IMR-90 (cell line): ENCODE measurements at regions not wholly inside any gene's neighbourhood (a gene's known extent, or its start where the extent isn't known, plus 50 kb on each side); places are given as distances from the start of the nearest gene placed in this dataset.

Source experiments
- ATAC-seq: fragments of 200-7000 bp; cut with Tn5 transposase; 2 replicates; pipeline ENCODE4 v1.9.1; 2020; ENCODE audit warnings: low read depth, mild to moderate bottlenecking, moderate library complexity
- BruUV-seq: library from RNA; stranded (reverse); fragments of 400-500 nt; replicated peaks from 2 replicates; lab custom pipeline; 2021; lab: Mats Ljungman, UMichigan
- CTCF ChIA-PET: fragments of 300-600 bp; formaldehyde crosslinking; extraction: SDS; loops from one replicate; lab custom pipeline; 2021; ENCODE audit warnings: antibody characterized with exemption; lab: Yijun Ruan, JAX
- POLR2A ChIA-PET: fragments of 300-600 bp; sonication (Branson Sonifier 250); formaldehyde crosslinking; loops from one replicate; lab custom pipeline; 2022; ENCODE audit warnings: antibody characterized with exemption; ENCODE audit not compliant: unreplicated experiment; lab: Charles Lee
- DNase-seq: peaks from one replicate; pipeline ENCODE4 v3.0.0; 2013
- H2AFZ ChIP-seq: replicated peaks from 2 replicates; pipeline ENCODE3; 2013; ENCODE audit warnings: low read length, mild to moderate bottlenecking; ENCODE audit not compliant: poor library complexity
- H2AK5ac ChIP-seq: 2 replicates; pipeline ENCODE4 v1.6.1; 2013; ENCODE audit warnings: low read depth, low read length, inconsistent platforms
- H2AK9ac ChIP-seq: replicated peaks from 2 replicates; pipeline ENCODE3; 2013; ENCODE audit warnings: mild to moderate bottlenecking, low read depth, low read length, moderate library complexity; ENCODE audit not compliant: poor library complexity
- H2BK120ac ChIP-seq: 2 replicates; pipeline ENCODE4 v1.6.1; 2013; ENCODE audit warnings: low read depth, low read length, inconsistent platforms
- H2BK15ac ChIP-seq: 3 replicates; pipeline ENCODE4 v1.6.1; 2013; ENCODE audit warnings: low read depth, low read length, inconsistent platforms
- H2BK20ac ChIP-seq: 2 replicates; pipeline ENCODE4 v1.6.1; 2013; ENCODE audit warnings: low read depth, mild to moderate bottlenecking, inconsistent platforms, low read length, moderate library complexity
- H2BK5ac ChIP-seq: 2 replicates; pipeline ENCODE4 v1.6.1; 2013; ENCODE audit warnings: mild to moderate bottlenecking, low read depth, low read length, inconsistent platforms; ENCODE audit not compliant: poor library complexity, severe bottlenecking
- H3K14ac ChIP-seq: replicated peaks from 2 replicates; pipeline ENCODE4 v1.6.1; 2013; ENCODE audit warnings: low read depth, low read length, inconsistent platforms
- H3K18ac ChIP-seq: 2 replicates; pipeline ENCODE4 v1.6.1; 2013; ENCODE audit warnings: low read depth, low read length, control low read depth
- H3K23ac ChIP-seq: 2 replicates; pipeline ENCODE4 v1.6.1; 2013; ENCODE audit warnings: low read depth, low read length, inconsistent platforms
- H3K27ac ChIP-seq: 2 replicates; pipeline ENCODE4 v1.5.1; 2013; ENCODE audit warnings: mild to moderate bottlenecking, control low read depth, low read length; ENCODE audit not compliant: insufficient read depth
- H3K27me3 ChIP-seq: 2 replicates; pipeline ENCODE4 v1.6.1; 2013; ENCODE audit warnings: low read length; ENCODE audit not compliant: control insufficient read depth, insufficient read depth
- H3K36me3 ChIP-seq: 2 replicates; pipeline ENCODE4 v1.6.1; 2013; ENCODE audit warnings: low read length, mixed read lengths; ENCODE audit not compliant: control insufficient read depth, insufficient read depth
- H3K4ac ChIP-seq: 2 replicates; pipeline ENCODE4 v1.6.1; 2013; ENCODE audit warnings: low read depth, low read length, inconsistent platforms
- H3K4me1 ChIP-seq: 2 replicates; pipeline ENCODE4 v1.6.1; 2013; ENCODE audit warnings: low read length, mixed read lengths; ENCODE audit not compliant: control insufficient read depth, insufficient read depth
- H3K4me2 ChIP-seq: 2 replicates; pipeline ENCODE4 v1.6.1; 2013; ENCODE audit warnings: low read depth, mild to moderate bottlenecking, control low read depth, low read length, moderate library complexity
- H3K4me3 ChIP-seq: 2 replicates; pipeline ENCODE4 v1.5.1; 2013; ENCODE audit warnings: low read depth, mild to moderate bottlenecking, control low read depth, low read length, moderate library complexity; ENCODE audit not compliant: insufficient read depth
- H3K56ac ChIP-seq: 2 replicates; pipeline ENCODE4 v1.6.1; 2013; ENCODE audit warnings: low read length, inconsistent platforms; ENCODE audit not compliant: insufficient read depth; ENCODE audit errors: extremely low read depth
- H3K79me1 ChIP-seq, 2 experiments: 2 replicates each; pipeline ENCODE4 v1.6.1; 2013; ENCODE audit warnings: low read length in 2 of 2, inconsistent platforms in 1 of 2, low read depth in 1 of 2
- H3K9ac ChIP-seq: 2 replicates; pipeline ENCODE4 v1.6.1; 2013; ENCODE audit warnings: low read depth, low read length, control low read depth
- H3K9me1 ChIP-seq: 2 replicates; pipeline ENCODE4 v1.6.1; 2013; ENCODE audit warnings: low read length, inconsistent platforms; ENCODE audit not compliant: insufficient read depth
- H3K9me3 ChIP-seq: 2 replicates; pipeline ENCODE4 v1.6.1; 2013; ENCODE audit warnings: low read length; ENCODE audit not compliant: control insufficient read depth, insufficient read depth
- H4K20me1 ChIP-seq: 2 replicates; pipeline ENCODE4 v1.6.1; 2013; ENCODE audit warnings: low read length, inconsistent platforms; ENCODE audit not compliant: insufficient read depth
- H4K5ac ChIP-seq: 2 replicates; pipeline ENCODE4 v1.6.1; 2013; ENCODE audit warnings: mild to moderate bottlenecking, low read depth, low read length, control low read depth
- H4K8ac ChIP-seq, 2 experiments: 2 replicates each; pipeline ENCODE4 v1.6.1; 2013; ENCODE audit warnings: low read depth in 2 of 2, low read length in 2 of 2, control low read depth in 1 of 2, inconsistent platforms in 1 of 2
- H4K91ac ChIP-seq: 2 replicates; pipeline ENCODE4 v1.6.1; 2013; ENCODE audit warnings: low read depth, low read length, inconsistent platforms; ENCODE audit not compliant: insufficient read depth
- BHLHE40 ChIP-seq: fragments of 150-350 bp; IDR thresholded peaks from 2 replicates; pipeline ENCODE4 v1.6.1; 2016; ENCODE audit warnings: mild to moderate bottlenecking, low read depth, low read length
- CEBPB ChIP-seq: IDR thresholded peaks from 2 replicates; pipeline ENCODE4 v1.6.1; 2012; ENCODE audit warnings: low read depth, low read length, improper control_type of control experiment
- CHD1 ChIP-seq: IDR thresholded peaks from 2 replicates; pipeline ENCODE4 v1.6.1; 2012; ENCODE audit warnings: low read depth, low read length, improper control_type of control experiment
- MAFK ChIP-seq: IDR thresholded peaks from 2 replicates; pipeline ENCODE4 v1.6.1; 2012; ENCODE audit warnings: low read depth, low read length, improper control_type of control experiment
- MAZ ChIP-seq: IDR thresholded peaks from 2 replicates; pipeline ENCODE4 v1.6.1; 2012; ENCODE audit warnings: low read depth, mild to moderate bottlenecking, low read length, improper control_type of control experiment, moderate library complexity, borderline replicate concordance
- MXI1 ChIP-seq: IDR thresholded peaks from 2 replicates; pipeline ENCODE4 v1.6.1; 2012; ENCODE audit warnings: low read depth, mild to moderate bottlenecking, low read length, moderate library complexity, borderline replicate concordance
- NFE2L2 ChIP-seq: fragments of 150-350 bp; IDR thresholded peaks from 2 replicates; pipeline ENCODE4 v1.6.1; 2016; ENCODE audit warnings: low read depth, mild to moderate bottlenecking, low read length
- POLR2A ChIP-seq: IDR thresholded peaks from 2 replicates; pipeline ENCODE4 v1.6.1; 2012; ENCODE audit warnings: mild to moderate bottlenecking, low read depth, low read length
- RAD21 ChIP-seq: IDR thresholded peaks from 2 replicates; pipeline ENCODE4 v1.6.1; 2012; ENCODE audit warnings: low read length, improper control_type of control experiment
- RCOR1 ChIP-seq: IDR thresholded peaks from 2 replicates; pipeline ENCODE4 v1.6.1; 2012; ENCODE audit warnings: mild to moderate bottlenecking, low read length, improper control_type of control experiment; ENCODE audit not compliant: insufficient replicate concordance
- RFX5 ChIP-seq: IDR thresholded peaks from 2 replicates; pipeline ENCODE4 v1.8.0; 2012; ENCODE audit warnings: low read depth, mild to moderate bottlenecking, low read length, moderate library complexity
- SMC3 ChIP-seq: fragments of 150-350 bp; IDR thresholded peaks from 2 replicates; pipeline ENCODE4 v1.6.1; 2016; ENCODE audit warnings: low read depth, mild to moderate bottlenecking, antibody characterized with exemption, low read length, moderate library complexity
- USF2 ChIP-seq: fragments of 150-350 bp; IDR thresholded peaks from 2 replicates; pipeline ENCODE4 v1.6.1; 2017; ENCODE audit warnings: mild to moderate bottlenecking, antibody characterized with exemption, low read length, low read depth
- WGBS, 2 experiments: methylation state at CpG; one replicate each; pipeline versions ENCODE4 v1.1.5 to v1.1.7; 2013; ENCODE audit warnings: missing lambda C conversion rate in 2 of 2; ENCODE audit not compliant: insufficient read length in 1 of 2; ENCODE audit errors: extremely low coverage in 2 of 2; 5-methylcytosine and 5-hydroxymethylcytosine counted together
- dilution Hi-C: fragments of 300-500 bp; cut with HindIII; formaldehyde crosslinking; loops from one replicate; pipeline ENCODE4 v1.14.3; 2018; ENCODE audit warnings: low sequenced_read_pairs; ENCODE audit not compliant: unreplicated experiment
- in situ Hi-C: fragments of 300-500 bp; cut with MboI; formaldehyde crosslinking; loops from 3 replicates; pipeline ENCODE4 v1.14.3; 2019; ENCODE audit warnings: low sequenced_read_pairs, inconsistent platforms, mixed read lengths
- intact Hi-C: fragments of 100-400 bp; cut with micrococcal nuclease; formaldehyde crosslinking; loops from 2 replicates; pipeline ENCODE4 v1.10.0; 2022
- TF ChIP-seq, protein P1 (sequence below): conservative IDR thresholded peaks from 2 replicates; pipeline ENCODE4 v1.5.1; 2012; ENCODE audit warnings: mild to moderate bottlenecking, low read depth, low read length, improper control_type of control experiment
- TF ChIP-seq, protein P2 (sequence below): fragments of 150-350 bp; IDR thresholded peaks from 2 replicates; pipeline ENCODE4 v1.6.1; 2016; ENCODE audit warnings: low read depth, mild to moderate bottlenecking, low read length, moderate library complexity, borderline replicate concordance

- DNase-seq (no peak), ATAC-seq (no peak)
- no peaks in the 10 kb centered on the region for H3K36me3 ChIP-seq
- BruUV-seq: no TSS peak
- dilution Hi-C loops: no loop called here
- H4K20me1 ChIP-seq: no peaks in the 10 kb centered on the region
- no peak overlapping the region for H2AK9ac ChIP-seq
- H3K4me1 ChIP-seq: no peaks in the 10 kb centered on the region
- no peak overlapping the region for H2BK15ac ChIP-seq
- in situ Hi-C loops: no loop called here
- intact Hi-C loops: no loop called here
- H4K91ac ChIP-seq: no peak overlapping the region
- H3K56ac ChIP-seq: no peak overlapping the region
- H2BK20ac ChIP-seq: no peak overlapping the region
- no peak overlapping the region for H3K18ac ChIP-seq
- 58% methylated on average over 9 of the region's 14 CpGs; no CpG with 5 or more reads in 1 of the 2 experiments for WGBS, 2 experiments
- POLR2A ChIA-PET: no interaction called here
- H3K9ac ChIP-seq: no peak overlapping the region
- H3K9me3 ChIP-seq: peaks cover 26% of the 10 kb centered on the region
- H3K14ac ChIP-seq: no peak overlapping the region
- no peak overlapping the region for H2AK5ac ChIP-seq
- H4K8ac ChIP-seq: no peak overlapping the region
- H3K4me3 ChIP-seq: no peak overlapping the region
- H3K27ac ChIP-seq: no peak overlapping the region
- no peak overlapping the region for H3K4ac ChIP-seq
- no peak overlapping the region for H2AFZ ChIP-seq
- H2BK120ac ChIP-seq: no peak overlapping the region
- no peaks in the 10 kb centered on the region for H3K9me1 ChIP-seq
- H2BK5ac ChIP-seq: no peak overlapping the region
- no peak for TF ChIP-seq MAZ
- TF ChIP-seq RFX5: no peak
- TF ChIP-seq, protein P1, sequence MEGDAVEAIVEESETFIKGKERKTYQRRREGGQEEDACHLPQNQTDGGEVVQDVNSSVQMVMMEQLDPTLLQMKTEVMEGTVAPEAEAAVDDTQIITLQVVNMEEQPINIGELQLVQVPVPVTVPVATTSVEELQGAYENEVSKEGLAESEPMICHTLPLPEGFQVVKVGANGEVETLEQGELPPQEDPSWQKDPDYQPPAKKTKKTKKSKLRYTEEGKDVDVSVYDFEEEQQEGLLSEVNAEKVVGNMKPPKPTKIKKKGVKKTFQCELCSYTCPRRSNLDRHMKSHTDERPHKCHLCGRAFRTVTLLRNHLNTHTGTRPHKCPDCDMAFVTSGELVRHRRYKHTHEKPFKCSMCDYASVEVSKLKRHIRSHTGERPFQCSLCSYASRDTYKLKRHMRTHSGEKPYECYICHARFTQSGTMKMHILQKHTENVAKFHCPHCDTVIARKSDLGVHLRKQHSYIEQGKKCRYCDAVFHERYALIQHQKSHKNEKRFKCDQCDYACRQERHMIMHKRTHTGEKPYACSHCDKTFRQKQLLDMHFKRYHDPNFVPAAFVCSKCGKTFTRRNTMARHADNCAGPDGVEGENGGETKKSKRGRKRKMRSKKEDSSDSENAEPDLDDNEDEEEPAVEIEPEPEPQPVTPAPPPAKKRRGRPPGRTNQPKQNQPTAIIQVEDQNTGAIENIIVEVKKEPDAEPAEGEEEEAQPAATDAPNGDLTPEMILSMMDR: no peak
- TF ChIP-seq, protein P2, sequence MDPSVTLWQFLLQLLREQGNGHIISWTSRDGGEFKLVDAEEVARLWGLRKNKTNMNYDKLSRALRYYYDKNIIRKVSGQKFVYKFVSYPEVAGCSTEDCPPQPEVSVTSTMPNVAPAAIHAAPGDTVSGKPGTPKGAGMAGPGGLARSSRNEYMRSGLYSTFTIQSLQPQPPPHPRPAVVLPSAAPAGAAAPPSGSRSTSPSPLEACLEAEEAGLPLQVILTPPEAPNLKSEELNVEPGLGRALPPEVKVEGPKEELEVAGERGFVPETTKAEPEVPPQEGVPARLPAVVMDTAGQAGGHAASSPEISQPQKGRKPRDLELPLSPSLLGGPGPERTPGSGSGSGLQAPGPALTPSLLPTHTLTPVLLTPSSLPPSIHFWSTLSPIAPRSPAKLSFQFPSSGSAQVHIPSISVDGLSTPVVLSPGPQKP: no peak
- TF ChIP-seq USF2: no peak
- no peak for TF ChIP-seq MAFK
- no peak for TF ChIP-seq POLR2A
- no peak for TF ChIP-seq RCOR1
- TF ChIP-seq MXI1: no peak
- no peak for TF ChIP-seq CEBPB
- TF ChIP-seq RAD21: no peak
- no peak for TF ChIP-seq CHD1
- no peak for TF ChIP-seq SMC3
- TF ChIP-seq BHLHE40: no peak
- no peak for TF ChIP-seq NFE2L2
- no peak overlapping the region for H4K5ac ChIP-seq
- no peaks in the 10 kb centered on the region for H3K79me1 ChIP-seq
- CTCF ChIA-PET: no interaction called here
- H3K4me2 ChIP-seq: no peak overlapping the region
- no peaks in the 10 kb centered on the region for H3K27me3 ChIP-seq
- no peak overlapping the region for H3K23ac ChIP-seq
These were observed 103.3 kb upstream of the USP29 start for GRCh38 chr19:57016491-57016890.
